Aorta (tissue), 5 donors: ENCODE measurements at regions not wholly inside any gene's neighbourhood (a gene's known extent, or its start where the extent isn't known, plus 50 kb on each side); places are given as distances from the start of the nearest gene placed in this dataset.

Experiments
- ATAC-seq: fragments of 200-7000 bp; cut with Tn5 transposase; one replicate; pipeline ENCODE4 v1.9.1; 2022; ENCODE audit warnings: moderate library complexity; ENCODE audit not compliant: low FRiP score
- DNase-seq, 2 donors: peaks; one replicate each; pipeline ENCODE4 v3.0.0-alpha.2; 2020
- H3K27ac ChIP-seq, 2 donors: one replicate each; pipeline ENCODE4 v1.5.1; 2013; ENCODE audit warnings: low read length in 2 of 2, mild to moderate bottlenecking in 2 of 2, moderate library complexity in 2 of 2, control low read depth in 1 of 2, inconsistent platforms in 1 of 2, low read depth in 1 of 2
- H3K27me3 ChIP-seq, 2 donors: one replicate each; pipeline ENCODE4 v1.6.1; 2013; ENCODE audit warnings: control low read depth in 1 of 2, low read length in 1 of 2, mild to moderate bottlenecking in 1 of 2, moderate library complexity in 1 of 2; ENCODE audit not compliant: insufficient read depth in 2 of 2, control insufficient read depth in 1 of 2
- H3K36me3 ChIP-seq, 2 donors: one replicate each; pipeline ENCODE4 v1.6.1; 2013; ENCODE audit warnings: control low read depth in 1 of 2, low read length in 1 of 2, mild to moderate bottlenecking in 1 of 2; ENCODE audit not compliant: insufficient read depth in 2 of 2, control insufficient read depth in 1 of 2
- H3K4me1 ChIP-seq, 2 donors: one replicate each; pipeline ENCODE4 v1.6.1; 2013; ENCODE audit warnings: low read length in 2 of 2, control low read depth in 1 of 2, mild to moderate bottlenecking in 1 of 2, moderate library complexity in 1 of 2; ENCODE audit not compliant: insufficient read depth in 2 of 2, control insufficient read depth in 1 of 2
- H3K4me3 ChIP-seq, 2 donors: one replicate each; pipeline ENCODE4 v1.5.1; 2013; ENCODE audit warnings: low read length in 2 of 2, control low read depth in 1 of 2, mild to moderate bottlenecking in 1 of 2
- H3K9me3 ChIP-seq: one replicate; pipeline ENCODE4 v1.6.1; 2013; ENCODE audit warnings: mild to moderate bottlenecking, low read length; ENCODE audit not compliant: control insufficient read depth
- WGBS, 2 donors: extraction: QIAGEN DNeasy Blood & Tissue Kit; methylation state at CpG; one replicate each; pipeline ENCODE4 v1.1.7; 2013; 5-methylcytosine and 5-hydroxymethylcytosine counted together
- intact Hi-C, 2 donors: fragments of 100-400 bp; cut with DNase I; formaldehyde crosslinking; loops; one replicate each; pipeline versions ENCODE4 v1.14.2 to v1.15.0; 2022
- donor health status: healthy with polysubstance abuse.
- donor health status: Bipolar disorder and iron deficiency.
- donor health status: DM: no; HTN: no; CAD: no.
- donor health status: DM: no; HTN: no; CAD: no.
- donor health status: DM: yes; HTN: yes; CAD: no.

- Histone ChIP-seq H3K27ac (no peak overlapping the region), H3K36me3 (no peaks in the 10 kb centered on the region), H3K9me3 (no peaks in the 10 kb centered on the region), H3K4me1 (no peaks in the 10 kb centered on the region), H3K4me3 (no peak overlapping the region), H3K27me3 (peaks cover 0 to 4% of the 10 kb centered on the region in 2 donors)
- 81 to 88% methylated on average over 2 of the region's 2 CpGs for WGBS, 2 donors
- DNase-seq (no peak), ATAC-seq (no peak)
- intact Hi-C loops: no loop called here
These were observed 112.6 kb downstream of the LRIG2 start for GRCh38 chr1:113185463-113186104.

DNA sequence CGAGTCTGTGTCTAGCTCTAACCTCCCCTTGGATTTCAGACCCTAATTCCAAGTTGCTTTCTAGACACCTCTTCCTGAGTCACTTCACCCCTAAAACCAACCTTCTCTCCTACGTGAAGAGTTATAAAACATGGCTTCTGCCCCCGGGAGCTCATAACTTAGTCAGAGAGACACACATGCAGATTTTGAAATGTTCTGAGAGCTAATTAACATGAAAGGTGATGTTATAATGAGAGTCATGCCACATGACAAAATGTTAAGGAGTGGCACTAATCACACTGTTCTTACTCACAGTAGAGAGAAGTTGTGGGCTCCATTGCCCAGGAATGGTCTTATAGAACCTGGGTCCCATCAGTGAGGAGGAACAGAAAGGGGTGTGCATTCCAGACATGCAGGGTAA lies 117.1 kb downstream of the LRIG2 start:
- H3K36me3 ChIP-seq: no peaks in the 10 kb centered on the region
- intact Hi-C loops: no loop called here
- ATAC-seq: no peak
- peaks cover 0 to 4% of the 10 kb centered on the region in 2 donors for H3K27me3 ChIP-seq
- H3K9me3 ChIP-seq: peaks cover 3% of the 10 kb centered on the region
- H3K4me3 ChIP-seq: no peak overlapping the region
- no peak for DNase-seq
- H3K4me1 ChIP-seq: no peaks in the 10 kb centered on the region
- H3K27ac ChIP-seq: no peak overlapping the region
- 76 to 81% methylated on average over 3 of the region's 3 CpGs for WGBS, 2 donors

GRCh38 chr1:113190930-113191329 lies 117.9 kb downstream of the LRIG2 start:
- 81 to 83% methylated on average over 3 of the region's 3 CpGs for WGBS, 2 donors

GRCh38 chr1:113191579-113192076 lies 118.6 kb downstream of the LRIG2 start:
- no peak overlapping the region for H3K4me3 ChIP-seq
- H3K4me1 ChIP-seq: no peaks in the 10 kb centered on the region
- ATAC-seq (no peak), DNase-seq (no peak)
- peaks cover 3% of the 10 kb centered on the region for H3K9me3 ChIP-seq
- no peak overlapping the region for H3K27ac ChIP-seq
- no peaks in the 10 kb centered on the region for H3K36me3 ChIP-seq
- H3K27me3 ChIP-seq: peaks cover 0 to 4% of the 10 kb centered on the region in 2 donors
- intact Hi-C loops: no loop called here
- whole genome bisulfite sequencing, 2 donors: 86 to 88% methylated on average over 11 of the region's 11 CpGs

More at GRCh38 chr1:113190930-113191329, 117.9 kb downstream of the LRIG2 start:
- no peak for DNase-seq
- H3K36me3 ChIP-seq: no peaks in the 10 kb centered on the region
- peaks cover 3% of the 10 kb centered on the region for H3K9me3 ChIP-seq
- H3K4me1 ChIP-seq: no peaks in the 10 kb centered on the region
- no peak overlapping the region for H3K4me3 ChIP-seq
- ATAC-seq: no peak
- H3K27me3 ChIP-seq: peaks cover 0 to 4% of the 10 kb centered on the region in 2 donors
- H3K27ac ChIP-seq: no peak overlapping the region
- intact Hi-C loops: no loop called here

DNA sequence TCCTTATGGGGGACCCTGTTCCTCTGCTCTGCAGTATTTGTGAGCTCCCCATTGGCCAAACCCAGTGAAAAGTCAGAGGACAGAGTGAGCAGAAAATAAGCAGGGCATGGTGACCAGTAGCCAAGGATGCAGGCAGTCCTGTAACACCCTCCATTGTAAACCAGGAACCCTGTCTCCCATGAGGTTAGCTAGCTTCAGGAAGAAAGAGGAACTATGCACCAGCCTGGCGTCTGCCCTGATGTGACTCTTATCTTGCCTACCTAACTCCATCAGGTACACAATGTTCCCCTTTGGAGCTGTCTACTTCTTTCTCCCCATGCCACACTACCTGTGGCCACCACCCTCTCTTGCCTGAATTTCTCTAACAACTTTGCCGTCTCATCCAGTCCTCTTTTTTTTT lies 119.2 kb downstream of the LRIG2 start:
- 89 to 92% methylated on average over 2 of the region's 2 CpGs for WGBS, 2 donors
- Histone ChIP-seq H3K36me3 (no peaks in the 10 kb centered on the region), H3K4me1 (no peaks in the 10 kb centered on the region), H3K4me3 (no peak overlapping the region), H3K27me3 (peaks cover 0 to 5% of the 10 kb centered on the region in 2 donors), H3K27ac (no peak overlapping the region), H3K9me3 (peaks cover 3% of the 10 kb centered on the region)
- intact Hi-C loops: no loop called here
- ATAC-seq (no peak), DNase-seq (no peak)

DNA sequence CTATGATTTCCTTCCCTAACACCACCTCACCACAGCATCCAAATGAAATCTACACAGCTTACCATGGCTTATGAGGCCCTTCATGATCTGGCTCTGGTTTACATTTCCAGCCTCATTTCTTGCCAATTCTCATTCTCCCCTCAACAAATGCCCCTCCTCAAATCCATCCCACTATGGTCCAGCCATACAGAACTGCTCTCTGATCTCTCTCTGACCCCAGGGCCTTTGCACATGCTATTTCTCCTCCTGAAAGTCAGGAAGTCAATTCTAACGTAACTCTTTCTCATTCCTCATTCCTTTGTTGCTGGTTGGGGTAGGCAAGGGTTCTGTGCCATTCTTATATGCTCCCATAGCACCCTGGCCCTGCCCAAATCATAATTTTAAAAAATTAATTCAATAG lies 120.0 kb downstream of the LRIG2 start:
- intact Hi-C loops: no loop called here
- Histone ChIP-seq H3K36me3 (no peaks in the 10 kb centered on the region), H3K4me3 (no peak overlapping the region), H3K4me1 (no peaks in the 10 kb centered on the region), H3K27me3 (peaks cover 0 to 5% of the 10 kb centered on the region in 2 donors), H3K9me3 (peaks cover 3% of the 10 kb centered on the region), H3K27ac (no peak overlapping the region)
- WGBS, 2 donors: 81 to 83% methylated on average over 1 of the region's 1 CpG
- ATAC-seq: no peak
- DNase-seq: no peak

- Histone ChIP-seq H3K4me1 (no peaks in the 10 kb centered on the region), H3K27ac (no peak overlapping the region), H3K9me3 (peaks cover 3% of the 10 kb centered on the region), H3K36me3 (no peaks in the 10 kb centered on the region), H3K27me3 (peaks cover 0 to 1% of the 10 kb centered on the region in 2 donors), H3K4me3 (no peak overlapping the region)
- 78 to 83% methylated on average over 18 of the region's 18 CpGs for WGBS, 2 donors
- ATAC-seq: no peak
- no peak for DNase-seq
- intact Hi-C loops: no loop called here
These were observed 122.1 kb downstream of the LRIG2 start for GRCh38 chr1:113194846-113195830.

DNA sequence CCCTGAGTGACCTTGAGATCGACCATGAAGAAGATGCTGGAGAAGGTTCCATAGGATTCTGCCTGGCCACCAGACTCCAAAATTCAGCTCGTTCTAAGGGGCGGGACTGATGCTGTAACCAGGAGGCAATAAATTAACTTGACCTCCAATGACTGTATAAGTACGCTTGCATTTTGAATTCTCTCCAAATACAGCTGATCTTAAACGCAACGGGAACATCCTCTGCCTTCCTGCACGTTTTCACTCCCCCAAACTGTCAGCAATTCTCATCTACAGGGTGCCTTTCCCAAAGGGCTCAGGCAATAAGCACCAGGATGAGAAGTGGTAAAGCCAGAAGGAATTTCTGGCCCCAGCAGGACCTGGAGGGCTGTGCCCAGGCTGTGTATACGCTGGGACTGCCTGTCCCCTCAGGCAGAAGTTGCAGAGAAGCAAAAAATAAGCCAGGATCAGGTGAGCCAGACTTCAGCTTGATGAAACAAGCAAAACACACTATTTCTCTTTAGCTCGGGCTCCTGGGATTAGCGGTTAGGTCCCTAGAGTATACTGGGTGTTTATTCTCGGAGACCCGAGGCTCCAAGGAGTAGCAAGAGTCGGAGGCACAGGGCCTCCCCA lies 124.8 kb downstream of the LRIG2 start:
- peaks cover 0 to 1% of the 10 kb centered on the region in 2 donors for H3K27me3 ChIP-seq
- ATAC-seq (no peak), DNase-seq (no peak)
- H3K36me3 ChIP-seq: no peaks in the 10 kb centered on the region
- WGBS, 2 donors: 51 to 56% methylated on average over 13 of the region's 13 CpGs
- peaks cover 3% of the 10 kb centered on the region for H3K9me3 ChIP-seq
- no peaks in the 10 kb centered on the region for H3K4me1 ChIP-seq
- intact Hi-C loops: no loop called here
- no peak overlapping the region for H3K27ac ChIP-seq
- no peak overlapping the region for H3K4me3 ChIP-seq
